GM18870 (cell line): ENCODE measurements at regions not wholly inside any gene's neighbourhood (a gene's known extent, or its start where the extent isn't known, plus 50 kb on each side); places are given as distances from the start of the nearest gene placed in this dataset.
"Not testable (repeated sequence)": the region's sequence is repeated elsewhere in the genome, so short reads cannot be mapped to it uniquely, and the experiment has no call there.

Experiments
- ATAC-seq: cut with Tn5 transposase; IDR thresholded peaks from one replicate; pipeline ENCODE4 v1.9.1; 2021; ENCODE audit warnings: moderate library complexity; ENCODE audit not compliant: unreplicated experiment

GRCh38 chr11:15300341-15300740 is 185.6 kb downstream of the INSC start:
- no peak for ATAC-seq

GRCh38 chr11:15307619-15308024 is 192.9 kb downstream of the INSC start:
- no peak for ATAC-seq

- no peak for ATAC-seq
Measured at GRCh38 chr11:15308840-15309239, 194.1 kb downstream of the INSC start.

DNA sequence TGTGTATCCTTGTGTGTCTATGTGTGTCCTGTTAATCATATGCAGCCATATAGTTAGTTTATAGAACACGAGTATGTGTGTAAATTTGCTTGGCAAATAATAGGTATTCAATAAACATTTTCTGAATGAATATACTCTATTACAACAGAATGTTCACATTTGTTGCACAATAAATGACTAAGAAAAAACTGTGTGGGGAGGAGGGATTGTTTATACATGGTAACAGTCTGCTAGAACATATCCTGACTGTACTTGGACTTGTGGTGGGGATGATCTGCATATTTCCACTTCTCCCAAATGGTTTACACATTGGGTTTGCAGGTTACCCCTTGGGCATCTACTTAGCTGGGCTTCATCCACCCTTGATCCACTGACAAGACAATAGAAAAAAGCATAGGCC is 194.6 kb downstream of the INSC start:
- ATAC-seq: no peak

GRCh38 chr11:15313862-15314261 is 199.1 kb downstream of the INSC start:
- no peak for ATAC-seq

DNA sequence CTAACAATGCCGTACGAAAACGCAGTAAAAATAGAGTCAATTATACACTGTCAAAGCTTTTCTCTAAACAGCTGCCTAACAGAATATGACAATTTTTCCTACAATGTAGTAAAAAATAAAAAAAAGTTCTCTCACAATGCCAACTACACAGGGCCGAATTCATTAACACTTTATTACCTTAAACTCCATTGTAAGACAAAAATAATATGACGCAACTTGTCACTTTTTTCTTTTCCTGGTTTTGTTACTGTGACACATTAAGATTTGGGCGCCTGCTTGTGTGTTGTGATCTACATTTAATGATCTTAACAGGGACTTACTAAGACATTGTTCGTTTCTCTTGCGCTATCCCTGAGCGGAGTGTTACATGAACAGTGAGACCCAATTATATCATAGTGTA is 204.1 kb downstream of the INSC start:
- no peak for ATAC-seq

- no peak for ATAC-seq
Measured at GRCh38 chr11:15326520-15326919, 211.8 kb downstream of the INSC start.

DNA sequence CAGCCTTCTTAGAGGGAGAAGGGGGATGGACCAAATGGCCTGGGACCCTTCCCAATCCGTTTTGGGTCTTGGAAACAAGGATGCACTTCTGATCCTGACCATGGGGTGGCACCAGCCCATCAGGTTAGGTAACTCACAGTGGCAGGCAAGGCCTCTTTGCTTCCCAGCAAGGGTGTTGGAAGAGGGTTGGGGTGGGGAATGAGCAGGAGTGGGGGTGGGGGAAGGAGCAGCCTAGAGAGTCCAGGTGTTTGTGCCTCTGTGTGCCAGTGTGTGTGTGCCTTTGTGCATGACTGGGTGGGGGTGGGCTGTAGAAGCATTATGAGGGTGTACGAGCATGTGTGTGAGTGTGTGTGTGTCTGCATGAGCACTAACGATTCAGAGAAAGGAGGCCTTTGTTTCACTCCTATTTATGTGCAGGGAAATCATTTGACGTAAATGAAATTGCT is 213.1 kb downstream of the INSC start:
- ATAC-seq: no peak

DNA sequence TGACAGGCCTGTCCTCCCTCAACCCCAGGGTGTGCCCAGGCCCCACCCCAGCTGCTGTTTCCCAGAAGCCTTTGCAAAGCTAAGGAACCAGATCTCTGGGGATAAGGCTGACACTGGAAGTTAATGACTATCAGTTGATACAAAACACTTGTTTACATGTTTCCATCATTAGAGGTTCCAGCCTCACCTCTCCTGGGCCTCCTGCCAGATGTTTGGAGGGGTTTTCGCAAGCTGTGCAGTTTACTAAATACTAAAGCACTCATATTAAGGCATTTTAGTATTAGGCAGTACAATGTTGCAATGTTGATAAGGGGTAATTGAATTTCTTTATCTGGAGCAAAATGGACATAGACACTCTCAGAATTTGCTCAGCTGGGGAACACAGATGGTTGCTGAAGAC is 218.7 kb downstream of the INSC start:
- no peak for ATAC-seq

DNA sequence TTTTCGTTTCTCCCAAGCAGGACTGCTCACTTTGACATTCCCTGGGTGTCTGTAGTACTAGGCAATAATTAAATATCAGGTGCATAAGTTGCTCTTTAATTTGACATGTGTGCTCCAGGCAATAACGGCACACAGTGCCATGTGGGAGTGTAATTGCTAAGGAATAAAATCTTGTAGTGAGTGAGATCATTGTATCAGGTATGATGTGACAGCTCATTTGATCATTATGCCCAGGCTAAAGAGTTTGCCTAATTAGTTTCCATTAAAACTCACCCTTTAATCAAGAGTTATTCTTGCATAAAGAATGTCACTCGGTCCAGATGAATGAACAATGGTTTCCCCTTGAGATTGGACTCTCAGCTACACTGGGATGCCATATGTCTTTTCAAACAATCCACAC is 220.0 kb downstream of the INSC start:
- no peak for ATAC-seq

DNA sequence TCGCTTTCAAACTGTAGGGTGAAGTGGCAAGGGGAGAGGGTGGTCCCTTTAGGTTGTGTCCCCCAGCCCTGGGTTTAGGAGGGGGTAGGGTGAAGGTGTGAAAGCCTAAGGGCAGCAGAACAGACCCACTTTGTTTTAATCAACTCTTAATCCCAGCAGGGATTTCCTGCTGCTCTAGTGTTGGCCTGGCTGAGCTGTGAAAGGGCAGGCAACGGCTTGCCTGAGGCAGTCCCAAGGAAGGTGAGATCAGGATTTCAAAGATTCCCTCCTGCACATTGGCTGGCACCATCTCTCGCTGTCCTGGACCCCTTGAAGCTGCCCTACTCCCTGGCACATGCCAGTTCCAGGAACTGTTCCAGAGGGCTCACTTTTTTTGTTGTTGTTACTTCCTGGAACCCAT is 221.3 kb downstream of the INSC start:
- no peak for ATAC-seq

- ATAC-seq: no peak
Measured at GRCh38 chr11:15339302-15339701, 224.6 kb downstream of the INSC start.

GRCh38 chr11:15341587-15341986 is 226.9 kb downstream of the INSC start:
- no peak for ATAC-seq

DNA sequence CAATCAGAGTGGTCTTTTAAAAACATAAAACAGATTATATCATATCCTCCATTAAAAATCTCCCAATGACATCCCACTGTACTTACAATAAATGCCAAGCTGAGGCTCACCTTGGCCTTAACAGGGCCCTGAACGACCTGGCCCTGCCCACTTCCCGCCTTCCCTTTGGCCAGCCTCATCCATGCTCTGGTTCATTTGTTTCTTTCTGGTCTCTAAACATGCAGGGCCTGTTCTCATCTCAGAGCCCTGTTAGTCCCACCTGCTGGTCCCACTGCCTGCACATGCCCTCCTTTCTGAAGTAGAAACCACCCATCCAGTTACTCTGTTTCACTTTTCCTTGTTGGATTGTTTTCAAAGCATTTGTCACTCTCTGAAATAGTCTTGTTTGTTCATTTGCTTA is 227.4 kb downstream of the INSC start:
- no peak for ATAC-seq

- ATAC-seq: no peak
Measured at GRCh38 chr11:15346907-15347306, 232.2 kb downstream of the INSC start.

GRCh38 chr11:15347969-15348734 is 233.4 kb downstream of the INSC start:
- no peak for ATAC-seq

DNA sequence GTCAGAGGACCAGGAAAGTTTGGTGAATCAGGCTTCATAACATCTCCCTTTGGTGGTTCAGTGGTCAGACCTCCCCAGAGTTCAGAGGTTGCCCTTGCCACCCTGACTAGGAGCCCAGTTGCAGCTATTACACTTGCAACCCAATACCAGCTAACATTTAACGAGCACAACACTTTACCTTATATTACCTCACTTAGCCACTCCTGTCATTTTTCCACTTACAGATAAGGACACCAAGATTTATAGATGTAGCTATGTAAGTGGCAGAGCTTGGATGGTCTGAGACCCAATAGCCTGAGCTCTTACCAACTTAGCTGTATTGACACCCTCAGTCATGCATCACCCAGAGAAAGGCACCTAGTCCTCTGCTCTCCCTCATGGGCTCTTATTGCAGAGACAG is 234.7 kb downstream of the INSC start:
- no peak for ATAC-seq

DNA sequence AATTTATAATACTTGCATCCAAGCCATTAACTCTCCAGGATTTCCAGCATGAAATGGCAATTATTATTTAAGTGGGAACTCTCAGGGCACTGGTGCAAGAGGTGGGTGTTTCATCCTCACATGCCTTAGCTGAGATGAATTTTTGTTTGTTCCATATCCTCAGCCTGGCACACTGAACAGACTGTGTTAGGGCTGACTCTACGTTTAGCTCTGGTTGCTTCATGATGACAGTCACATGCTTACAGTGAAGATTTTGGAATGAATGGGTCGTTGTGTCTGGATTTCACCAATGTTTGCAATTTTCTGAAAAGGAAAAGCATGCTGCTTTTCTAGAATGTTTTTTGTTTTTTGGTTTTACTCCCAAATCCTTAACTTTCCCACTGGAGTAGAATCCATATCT is 246.6 kb downstream of the INSC start:
- ATAC-seq: no peak

DNA sequence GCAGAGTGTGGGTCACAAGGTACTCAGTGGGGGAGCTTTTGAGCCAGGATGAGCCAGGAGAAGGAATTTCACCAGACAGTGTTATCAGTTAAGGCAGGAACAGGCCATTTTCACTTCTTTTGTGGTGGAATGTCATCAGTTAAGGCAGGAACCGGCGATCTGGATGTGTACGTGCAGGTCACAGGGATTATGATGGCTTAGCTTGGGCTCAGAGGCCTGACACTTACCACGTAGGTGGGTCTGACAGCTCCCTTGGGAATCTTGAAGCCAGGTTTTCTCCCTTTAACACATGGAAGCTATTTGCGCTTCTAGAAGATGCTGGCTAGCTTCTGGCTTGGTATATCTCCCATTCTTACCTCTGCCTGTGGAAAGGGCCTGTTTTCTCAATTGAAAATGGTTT is 250.6 kb downstream of the INSC start:
- not testable (repeated sequence) for ATAC-seq

GRCh38 chr11:15367695-15368094 is 253.0 kb downstream of the INSC start:
- ATAC-seq: no peak

GRCh38 chr11:15370495-15371147 is 255.9 kb downstream of the INSC start:
- no peak for ATAC-seq

- ATAC-seq: no peak
Measured at GRCh38 chr11:15371533-15371932, 256.8 kb downstream of the INSC start.

DNA sequence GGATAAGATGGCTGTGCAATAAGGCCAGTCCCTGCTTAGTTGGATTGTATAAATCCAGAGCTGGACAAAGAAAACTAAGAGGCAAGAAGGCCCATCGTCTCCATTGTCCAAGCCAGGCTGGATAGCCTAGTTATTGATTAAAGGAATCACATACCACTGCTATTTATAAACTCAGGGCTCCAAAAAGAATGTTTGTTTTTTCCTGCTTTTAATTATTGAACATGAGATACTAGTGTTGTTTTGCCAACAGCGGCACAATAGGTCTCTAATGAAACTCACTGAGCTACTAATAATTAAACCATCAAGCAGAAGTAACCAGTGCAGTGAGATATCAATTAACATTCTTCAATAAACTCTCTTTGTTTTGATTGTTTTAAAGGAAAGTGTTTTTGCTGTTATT is 259.7 kb downstream of the INSC start:
- no peak for ATAC-seq
